ENCODE measurements at regions not wholly inside any gene's neighbourhood (a gene's known extent, or its start where the extent isn't known, plus 50 kb on each side); places are given as distances from the start of the nearest gene placed in this dataset.

DNA sequence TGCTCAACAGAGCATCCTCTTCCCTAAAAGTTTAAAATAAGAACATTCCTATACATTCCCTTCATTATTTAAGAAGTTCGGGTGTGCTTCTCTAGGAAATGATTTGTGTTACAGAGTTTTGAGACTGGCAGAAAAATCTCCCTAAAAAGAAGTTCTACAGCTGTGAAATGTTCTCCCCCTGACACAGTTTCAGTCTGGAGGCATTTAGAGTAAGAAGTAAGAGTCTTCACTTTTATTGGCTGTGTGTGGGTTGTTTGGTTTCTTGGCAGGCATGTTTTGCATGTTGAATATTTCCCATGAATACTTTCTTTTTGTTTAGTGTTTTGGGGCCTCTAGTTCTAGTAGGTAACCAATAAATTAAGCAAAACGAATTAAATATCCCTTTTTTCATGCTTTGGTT, 195.9 kb downstream of the TENT5A start:
- no peak for TF ChIP-seq TCF7L2 (IDR thresholded peaks at IDR 0.05; ENCODE audit: low read depth, low read length)
- TF ChIP-seq, protein P1, sequence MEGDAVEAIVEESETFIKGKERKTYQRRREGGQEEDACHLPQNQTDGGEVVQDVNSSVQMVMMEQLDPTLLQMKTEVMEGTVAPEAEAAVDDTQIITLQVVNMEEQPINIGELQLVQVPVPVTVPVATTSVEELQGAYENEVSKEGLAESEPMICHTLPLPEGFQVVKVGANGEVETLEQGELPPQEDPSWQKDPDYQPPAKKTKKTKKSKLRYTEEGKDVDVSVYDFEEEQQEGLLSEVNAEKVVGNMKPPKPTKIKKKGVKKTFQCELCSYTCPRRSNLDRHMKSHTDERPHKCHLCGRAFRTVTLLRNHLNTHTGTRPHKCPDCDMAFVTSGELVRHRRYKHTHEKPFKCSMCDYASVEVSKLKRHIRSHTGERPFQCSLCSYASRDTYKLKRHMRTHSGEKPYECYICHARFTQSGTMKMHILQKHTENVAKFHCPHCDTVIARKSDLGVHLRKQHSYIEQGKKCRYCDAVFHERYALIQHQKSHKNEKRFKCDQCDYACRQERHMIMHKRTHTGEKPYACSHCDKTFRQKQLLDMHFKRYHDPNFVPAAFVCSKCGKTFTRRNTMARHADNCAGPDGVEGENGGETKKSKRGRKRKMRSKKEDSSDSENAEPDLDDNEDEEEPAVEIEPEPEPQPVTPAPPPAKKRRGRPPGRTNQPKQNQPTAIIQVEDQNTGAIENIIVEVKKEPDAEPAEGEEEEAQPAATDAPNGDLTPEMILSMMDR (IDR thresholded peaks at IDR 0.05) = no peak
- TF ChIP-seq SIN3A (IDR thresholded peaks at IDR 0.05; ENCODE audit: borderline replicate concordance, insufficient read depth, low read depth, low read length) = no peak
